Left forelimb (tissue), 1 donor: ENCODE measurements at regions not wholly inside any gene's neighbourhood (a gene's known extent, or its start where the extent isn't known, plus 50 kb on each side); places are given as distances from the start of the nearest gene placed in this dataset.

Experiments
- DNase-seq: peaks from one replicate; pipeline ENCODE4 v3.0.0-alpha.2; 2018; ENCODE audit warnings: low spot score

- DNase-seq = peak; percentile 34
Observed at GRCh38 chr22:49324527-49325491, 502.9 kb downstream of the BRD1 start.

- peak; percentile 38 for DNase-seq
Observed at GRCh38 chr22:49323751-49324415, 503.8 kb downstream of the BRD1 start.

- DNase-seq = peak; percentile 46
Observed at GRCh38 chr22:49322861-49323622, 504.6 kb downstream of the BRD1 start.

GRCh38 chr22:49322231-49322630 lies 505.4 kb downstream of the BRD1 start:
- DNase-seq = peak; percentile 51

GRCh38 chr22:49321477-49322055 lies 506.1 kb downstream of the BRD1 start:
- DNase-seq = peak; percentile 56

GRCh38 chr22:49320714-49321476 lies 506.8 kb downstream of the BRD1 start:
- DNase-seq = no peak

- DNase-seq = no peak
Observed at GRCh38 chr22:49317369-49317768, 510.3 kb downstream of the BRD1 start.

GRCh38 chr22:49312601-49313000 lies 515.1 kb downstream of the BRD1 start:
- DNase-seq = no peak

- DNase-seq = no peak
Observed at GRCh38 chr22:49310354-49310753, 517.3 kb downstream of the BRD1 start.

GRCh38 chr22:49308300-49308699 lies 519.4 kb downstream of the BRD1 start:
- DNase-seq = no peak

- DNase-seq = peak; percentile 28
Observed at GRCh38 chr22:49307870-49308269, 519.8 kb downstream of the BRD1 start.

GRCh38 chr22:49307481-49307830 lies 520.2 kb downstream of the BRD1 start:
- peak; percentile 25 for DNase-seq

GRCh38 chr22:49306632-49307480 lies 520.8 kb downstream of the BRD1 start:
- peak; percentile 61 for DNase-seq

GRCh38 chr22:49305966-49306631 lies 521.6 kb downstream of the BRD1 start:
- DNase-seq = peak; percentile 37

GRCh38 chr22:49305214-49305965 lies 522.3 kb downstream of the BRD1 start:
- peak; percentile 86 for DNase-seq

GRCh38 chr22:49303781-49304461 lies 523.8 kb downstream of the BRD1 start:
- DNase-seq = peak; percentile 55

GRCh38 chr22:49303061-49303735 lies 524.5 kb downstream of the BRD1 start:
- DNase-seq = peak; percentile 42

GRCh38 chr22:49302530-49302929 lies 525.1 kb downstream of the BRD1 start:
- no peak for DNase-seq
